HCT116 (cell line): ENCODE measurements at regions not wholly inside any gene's neighbourhood (a gene's known extent, or its start where the extent isn't known, plus 50 kb on each side); places are given as distances from the start of the nearest gene placed in this dataset.

Experiments
- CBX3 ChIP-seq: IDR thresholded peaks from 2 replicates; pipeline ENCODE4 v1.6.1; 2012; ENCODE audit warnings: low read depth
- REST ChIP-seq: IDR thresholded peaks from 2 replicates; pipeline ENCODE4 v1.6.1; 2012; ENCODE audit warnings: low read depth
- SIN3A ChIP-seq: IDR thresholded peaks from 2 replicates; pipeline ENCODE4 v1.6.1; 2012; ENCODE audit warnings: low read depth
- TF ChIP-seq, protein P1 (sequence below), 3 experiments: fragments of 200-600 bp in 1 of 3; sonication (generic) in 1 of 3; IDR thresholded peaks in 2 of 3; conservative IDR thresholded peaks in 1 of 3; 2 replicates each; pipeline ENCODE4 v1.5.1; 2012 to 2017; ENCODE audit warnings: low read depth in 2 of 3, low read length in 2 of 3, antibody characterized with exemption in 1 of 3, borderline replicate concordance in 1 of 3, control low read depth in 1 of 3, mild to moderate bottlenecking in 1 of 3, mixed read lengths in 1 of 3, mixed run types in 1 of 3, moderate library complexity in 1 of 3; ENCODE audit not compliant: insufficient read depth in 1 of 3

- TF ChIP-seq SIN3A (no peak), CBX3 (no peak), REST (no peak)
- TF ChIP-seq, protein P1, sequence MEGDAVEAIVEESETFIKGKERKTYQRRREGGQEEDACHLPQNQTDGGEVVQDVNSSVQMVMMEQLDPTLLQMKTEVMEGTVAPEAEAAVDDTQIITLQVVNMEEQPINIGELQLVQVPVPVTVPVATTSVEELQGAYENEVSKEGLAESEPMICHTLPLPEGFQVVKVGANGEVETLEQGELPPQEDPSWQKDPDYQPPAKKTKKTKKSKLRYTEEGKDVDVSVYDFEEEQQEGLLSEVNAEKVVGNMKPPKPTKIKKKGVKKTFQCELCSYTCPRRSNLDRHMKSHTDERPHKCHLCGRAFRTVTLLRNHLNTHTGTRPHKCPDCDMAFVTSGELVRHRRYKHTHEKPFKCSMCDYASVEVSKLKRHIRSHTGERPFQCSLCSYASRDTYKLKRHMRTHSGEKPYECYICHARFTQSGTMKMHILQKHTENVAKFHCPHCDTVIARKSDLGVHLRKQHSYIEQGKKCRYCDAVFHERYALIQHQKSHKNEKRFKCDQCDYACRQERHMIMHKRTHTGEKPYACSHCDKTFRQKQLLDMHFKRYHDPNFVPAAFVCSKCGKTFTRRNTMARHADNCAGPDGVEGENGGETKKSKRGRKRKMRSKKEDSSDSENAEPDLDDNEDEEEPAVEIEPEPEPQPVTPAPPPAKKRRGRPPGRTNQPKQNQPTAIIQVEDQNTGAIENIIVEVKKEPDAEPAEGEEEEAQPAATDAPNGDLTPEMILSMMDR (IDR thresholded peaks at IDR 0.05 in 2 of 3, conservative IDR thresholded peaks at IDR 0.05 in 1 of 3; ENCODE audit: borderline replicate concordance in 1 of 3, insufficient read depth in 1 of 3, low read depth in 2 of 3, low read length in 2 of 3) = no peak; a peak in 1 of 6 replicates
Observed at GRCh38 chr2:140027320-140027719, 1247.1 kb upstream of the NXPH2 start.
